ENCODE measurements at regions not wholly inside any gene's neighbourhood (a gene's known extent, or its start where the extent isn't known, plus 50 kb on each side); places are given as distances from the start of the nearest gene placed in this dataset.

- no peak overlapping the region for H3K4me3 ChIP-seq
- no peaks in the 10 kb centered on the region for H3K27me3 ChIP-seq
- no peak overlapping the region for H3K4me3 Mint-ChIP-seq
- H3F3A ChIP-seq (ENCODE audit: low read depth), result no peaks in the 10 kb centered on the region
- H4K20me1 ChIP-seq (ENCODE audit: low read depth), result no peaks in the 10 kb centered on the region
- H3K36me3 ChIP-seq, result no peaks in the 10 kb centered on the region
- H2AFZ ChIP-seq (replicated peaks), result no peak overlapping the region
- H3K27ac ChIP-seq, result no peak overlapping the region
- no peak for DNase-seq (ENCODE audit: low spot score)
- no peaks in the 10 kb centered on the region for H3K79me2 ChIP-seq (ENCODE audit: low read depth)
- peaks cover 8% of the 10 kb centered on the region for H3K4me1 ChIP-seq
- H3K27ac Mint-ChIP-seq, result no peak overlapping the region
- peaks cover 2% of the 10 kb centered on the region for H3K27me3 Mint-ChIP-seq (ENCODE audit: insufficient read depth, low read depth)
- no peaks in the 10 kb centered on the region for H3K4me1 Mint-ChIP-seq
- no peaks in the 10 kb centered on the region for H3K9me3 ChIP-seq (ENCODE audit: low read depth)
- no peaks in the 10 kb centered on the region for H3K36me3 Mint-ChIP-seq
- TF ChIP-seq EZH2 (IDR thresholded peaks at IDR 0.05) (no peak), EZH2phosphoT487 (IDR thresholded peaks at IDR 0.05) (no peak), CTCF (IDR thresholded peaks at IDR 0.05) (no peak)
- no peak overlapping the region for H3K4me2 ChIP-seq
- H3K9me3 Mint-ChIP-seq, result no peaks in the 10 kb centered on the region
- no peak overlapping the region for H3K9ac ChIP-seq
Measured at GRCh38 chr18:22838221-22838620, 94.9 kb upstream of the RBBP8 start.

- Mint-ChIP-seq H3K4me1 (peaks cover 2% of the 10 kb centered on the region), H3K27me3 (ENCODE audit: insufficient read depth, low read depth) (peaks cover 2% of the 10 kb centered on the region), H3K27ac (no peak overlapping the region), H3K36me3 (no peaks in the 10 kb centered on the region), H3K4me3 (no peak overlapping the region), H3K9me3 (no peaks in the 10 kb centered on the region)
- Histone ChIP-seq H3K9me3 (ENCODE audit: low read depth) (no peaks in the 10 kb centered on the region), H3K4me3 (no peak overlapping the region), H3K79me2 (ENCODE audit: low read depth) (no peaks in the 10 kb centered on the region), H3K4me2 (no peak overlapping the region), H3K27ac (no peak overlapping the region), H4K20me1 (ENCODE audit: low read depth) (no peaks in the 10 kb centered on the region), H3F3A (ENCODE audit: low read depth) (no peaks in the 10 kb centered on the region), H3K9ac (no peak overlapping the region), H3K27me3 (no peaks in the 10 kb centered on the region), H2AFZ (replicated peaks) (peak overlapping the region; percentile 17), H3K36me3 (no peaks in the 10 kb centered on the region), H3K4me1 (peaks cover 8% of the 10 kb centered on the region)
- DNase-seq (ENCODE audit: low spot score), result no peak
- no peak for TF ChIP-seq CTCF (IDR thresholded peaks at IDR 0.05)
- TF ChIP-seq EZH2phosphoT487 (IDR thresholded peaks at IDR 0.05), result no peak
- TF ChIP-seq EZH2 (IDR thresholded peaks at IDR 0.05), result no peak
Measured at GRCh38 chr18:22838639-22839277, 94.4 kb upstream of the RBBP8 start.

- DNase-seq (ENCODE audit: low spot score), result no peak
- peaks cover 2% of the 10 kb centered on the region for H3K4me1 Mint-ChIP-seq
- H2AFZ ChIP-seq (replicated peaks), result no peak overlapping the region
Measured at GRCh38 chr18:22839340-22839821, 93.7 kb upstream of the RBBP8 start.

More at GRCh38 chr18:22839340-22839821, 93.7 kb upstream of the RBBP8 start:
- H3K27me3 ChIP-seq, result no peaks in the 10 kb centered on the region
- H3K9me3 ChIP-seq (ENCODE audit: low read depth), result no peaks in the 10 kb centered on the region
- peaks cover 2% of the 10 kb centered on the region for H3K27me3 Mint-ChIP-seq (ENCODE audit: insufficient read depth, low read depth)
- no peaks in the 10 kb centered on the region for H3K36me3 Mint-ChIP-seq
- no peaks in the 10 kb centered on the region for H3K79me2 ChIP-seq (ENCODE audit: low read depth)
- H3K27ac Mint-ChIP-seq, result no peak overlapping the region
- no peak overlapping the region for H3K4me2 ChIP-seq
- H3F3A ChIP-seq (ENCODE audit: low read depth), result no peaks in the 10 kb centered on the region
- H3K9me3 Mint-ChIP-seq, result no peaks in the 10 kb centered on the region
- peaks cover 8% of the 10 kb centered on the region for H3K4me1 ChIP-seq
- no peaks in the 10 kb centered on the region for H3K36me3 ChIP-seq
- no peak overlapping the region for H3K4me3 ChIP-seq
- H3K9ac ChIP-seq, result no peak overlapping the region
- H3K4me3 Mint-ChIP-seq, result no peak overlapping the region
- TF ChIP-seq EZH2 (IDR thresholded peaks at IDR 0.05) (no peak), CTCF (IDR thresholded peaks at IDR 0.05) (no peak), EZH2phosphoT487 (IDR thresholded peaks at IDR 0.05) (no peak)
- no peaks in the 10 kb centered on the region for H4K20me1 ChIP-seq (ENCODE audit: low read depth)
- no peak overlapping the region for H3K27ac ChIP-seq
